Transverse colon (tissue), 4 donors: ENCODE measurements at regions not wholly inside any gene's neighbourhood (a gene's known extent, or its start where the extent isn't known, plus 50 kb on each side); places are given as distances from the start of the nearest gene placed in this dataset.

Experiments
- DNase-seq: peaks from one replicate; pipeline ENCODE4 v3.0.0-alpha.2; 2019
- H3K27ac ChIP-seq, 4 donors: fragments of 200-600 bp; sonication (generic); 2 replicates each; pipeline ENCODE4 v1.5.1; 2016 to 2018; ENCODE audit warnings: inconsistent platforms in 4 of 4
- H3K27me3 ChIP-seq: fragments of 200-600 bp; sonication (generic); 2 replicates; pipeline ENCODE4 v1.5.1; 2017; ENCODE audit warnings: inconsistent platforms
- H3K36me3 ChIP-seq, 4 donors: fragments of 200-600 bp; sonication (generic); 2 replicates each; pipeline ENCODE4 v1.5.1; 2017 to 2019; ENCODE audit warnings: inconsistent platforms in 4 of 4
- H3K4me1 ChIP-seq, 4 donors: fragments of 200-600 bp; sonication (generic); 2 replicates each; pipeline ENCODE4 v1.5.1; 2017 to 2020; ENCODE audit warnings: inconsistent platforms in 4 of 4
- H3K4me3 ChIP-seq, 4 donors: fragments of 200-600 bp; sonication (generic); 1 replicate in 1 of 4; 2 replicates in 3 of 4; pipeline versions ENCODE4 v1.5.1 to v1.6.1; 2017 to 2019; ENCODE audit warnings: inconsistent platforms in 4 of 4
- H3K9me3 ChIP-seq, 2 donors: fragments of 200-600 bp; sonication (generic); 2 replicates each; pipeline ENCODE4 v1.5.1; 2017 to 2019; ENCODE audit warnings: inconsistent platforms in 2 of 2
- CTCF ChIP-seq, 5 experiments: fragments of 200-600 bp in 3 of 5; fragments of 450-650 bp in 2 of 5; sonication (generic) in 3 of 5; IDR thresholded peaks; 1 replicate in 2 of 5; 2 replicates in 3 of 5; pipeline ENCODE4 v1.5.1; 2016 to 2017; ENCODE audit warnings: antibody characterized with exemption in 5 of 5, inconsistent platforms in 3 of 5, mild to moderate bottlenecking in 2 of 5, moderate library complexity in 1 of 5
- EP300 ChIP-seq: sonication (generic); formaldehyde crosslinking; IDR thresholded peaks from one replicate; pipeline ENCODE4 v1.6.1; 2017; ENCODE audit warnings: antibody characterized with exemption, low read depth
- POLR2A ChIP-seq: fragments of 450-650 bp; IDR thresholded peaks from one replicate; pipeline ENCODE4 v1.6.1; 2016; ENCODE audit warnings: antibody characterized with exemption, mild to moderate bottlenecking, moderate library complexity
- POLR2AphosphoS5 ChIP-seq, 3 donors: sonication (generic); formaldehyde crosslinking; IDR thresholded peaks; one replicate each; pipeline ENCODE4 v1.6.1; 2016; ENCODE audit warnings: antibody characterized with exemption in 3 of 3
- WGBS, 2 donors: methylation state at CpG; one replicate each; pipeline ENCODE4 v1.1.5; 2018; ENCODE audit warnings: low coverage in 1 of 2; 5-methylcytosine and 5-hydroxymethylcytosine counted together
- in situ Hi-C, 4 donors: fragments of 200-750 bp; cut with MboI; loops; one replicate each; pipeline versions ENCODE4 v1.15.0 to v1.15.1; 2017; ENCODE audit warnings: low sequenced_read_pairs in 3 of 4, low pct_ligation_motif_present in 1 of 4, low pct_unique_long_range_greater_than_20kb in 1 of 4
- intact Hi-C: fragments of 100-400 bp; cut with DNase I; formaldehyde crosslinking; loops from one replicate; pipeline ENCODE4 v1.15.1; 2023; ENCODE audit warnings: low total_unique reads

- intact Hi-C loops, result no loop called here
- in situ Hi-C loops, result no loop called here
- DNase-seq, result no peak
Measured at GRCh38 chr10:57987055-57987721, 280.5 kb downstream of the IPMK start.

GRCh38 chr10:57986422-57986821, 281.3 kb downstream of the IPMK start:
- no peak for DNase-seq
- Histone ChIP-seq H3K27ac (no peak overlapping the region), H3K4me1 (no peaks in the 10 kb centered on the region), H3K27me3 (no peaks in the 10 kb centered on the region), H3K36me3 (no peaks in the 10 kb centered on the region), H3K4me3 (no peak overlapping the region), H3K9me3 (no peaks in the 10 kb centered on the region)
- in situ Hi-C loops, result no loop called here
- no peak for TF ChIP-seq CTCF (IDR thresholded peaks at IDR 0.05)
- no peak for TF ChIP-seq EP300
- TF ChIP-seq POLR2AphosphoS5 (IDR thresholded peaks at IDR 0.05), result no peak
- no peak for TF ChIP-seq POLR2A
- intact Hi-C loops, result no loop called here
- WGBS, 2 donors, result 75 to 91% methylated on average over 1 of the region's 1 CpG

More at GRCh38 chr10:57987055-57987721, 280.5 kb downstream of the IPMK start:
- TF ChIP-seq POLR2A, result no peak
- no peak for TF ChIP-seq EP300
- no peak for TF ChIP-seq CTCF (IDR thresholded peaks at IDR 0.05)
- TF ChIP-seq POLR2AphosphoS5 (IDR thresholded peaks at IDR 0.05), result no peak
- Histone ChIP-seq H3K4me3 (no peak overlapping the region), H3K9me3 (no peaks in the 10 kb centered on the region), H3K36me3 (no peaks in the 10 kb centered on the region), H3K27ac (no peak overlapping the region), H3K4me1 (no peaks in the 10 kb centered on the region), H3K27me3 (no peaks in the 10 kb centered on the region)
- WGBS, 2 donors, result 69 to 82% methylated on average over 6 of the region's 6 CpGs

- Histone ChIP-seq H3K27ac (no peak overlapping the region), H3K9me3 (no peaks in the 10 kb centered on the region), H3K4me3 (no peak overlapping the region), H3K4me1 (no peaks in the 10 kb centered on the region), H3K27me3 (no peaks in the 10 kb centered on the region), H3K36me3 (no peaks in the 10 kb centered on the region)
- WGBS, 2 donors, result 26 to 28% methylated on average over 3 of the region's 3 CpGs
- in situ Hi-C loops, result no loop called here
- DNase-seq, result no peak
- intact Hi-C loops, result no loop called here
- TF ChIP-seq CTCF (IDR thresholded peaks at IDR 0.05) (no peak), POLR2AphosphoS5 (IDR thresholded peaks at IDR 0.05) (no peak), POLR2A (no peak)
Measured at GRCh38 chr10:57983281-57983791, 284.4 kb downstream of the IPMK start.

GRCh38 chr10:57982091-57982490, 285.6 kb downstream of the IPMK start:
- Histone ChIP-seq H3K4me1 (no peaks in the 10 kb centered on the region), H3K27ac (no peak overlapping the region), H3K27me3 (no peaks in the 10 kb centered on the region), H3K4me3 (no peak overlapping the region), H3K9me3 (no peaks in the 10 kb centered on the region), H3K36me3 (no peaks in the 10 kb centered on the region)
- intact Hi-C loops, result no loop called here
- no peak for DNase-seq
- in situ Hi-C loops, result no loop called here
- WGBS, 2 donors, result 33 to 65% methylated on average over 2 to 3 of the region's 3 CpGs
- TF ChIP-seq POLR2AphosphoS5 (IDR thresholded peaks at IDR 0.05), result no peak
- TF ChIP-seq POLR2A, result no peak
- TF ChIP-seq EP300, result no peak
- TF ChIP-seq CTCF (IDR thresholded peaks at IDR 0.05), result no peak
